Breast epithelium (tissue), 3 donors: ENCODE measurements at regions not wholly inside any gene's neighbourhood (a gene's known extent, or its start where the extent isn't known, plus 50 kb on each side); places are given as distances from the start of the nearest gene placed in this dataset.

Source experiments
- POLR2A ChIP-seq: fragments of 450-650 bp; IDR thresholded peaks from one replicate; pipeline ENCODE4 v1.6.1; 2016; ENCODE audit warnings: antibody characterized with exemption, mild to moderate bottlenecking, moderate library complexity
- POLR2AphosphoS5 ChIP-seq, 3 donors: sonication (generic); formaldehyde crosslinking; IDR thresholded peaks; one replicate each; pipeline ENCODE4 v1.6.1; 2017; ENCODE audit warnings: antibody characterized with exemption in 3 of 3
- TF ChIP-seq, protein P1 (sequence below), 3 donors: fragments of 450-650 bp; IDR thresholded peaks; one replicate each; pipeline ENCODE4 v1.5.1; 2016 to 2017; ENCODE audit warnings: antibody characterized with exemption in 3 of 3, mild to moderate bottlenecking in 3 of 3, moderate library complexity in 3 of 3

DNA sequence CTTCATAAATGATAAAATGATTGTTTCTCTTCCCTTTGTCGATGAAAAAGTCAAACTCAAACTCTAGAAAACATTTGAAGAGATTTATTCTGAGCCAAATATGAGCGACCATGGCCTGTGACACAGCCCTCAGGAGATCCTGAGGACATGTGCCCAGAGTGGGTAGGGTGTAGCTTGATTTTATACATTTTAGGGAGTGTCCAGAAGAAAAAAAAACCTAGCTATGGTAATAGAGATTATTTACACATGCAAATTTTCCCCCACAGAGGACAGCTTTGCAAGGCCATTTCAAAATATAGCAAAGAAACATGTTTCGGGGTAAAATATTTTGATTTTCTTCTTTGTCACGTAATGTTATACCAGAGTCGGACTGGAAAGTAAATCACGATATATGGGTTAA, 92.4 kb upstream of the TRIB2 start:
- no peak for TF ChIP-seq POLR2A
- TF ChIP-seq, protein P1, sequence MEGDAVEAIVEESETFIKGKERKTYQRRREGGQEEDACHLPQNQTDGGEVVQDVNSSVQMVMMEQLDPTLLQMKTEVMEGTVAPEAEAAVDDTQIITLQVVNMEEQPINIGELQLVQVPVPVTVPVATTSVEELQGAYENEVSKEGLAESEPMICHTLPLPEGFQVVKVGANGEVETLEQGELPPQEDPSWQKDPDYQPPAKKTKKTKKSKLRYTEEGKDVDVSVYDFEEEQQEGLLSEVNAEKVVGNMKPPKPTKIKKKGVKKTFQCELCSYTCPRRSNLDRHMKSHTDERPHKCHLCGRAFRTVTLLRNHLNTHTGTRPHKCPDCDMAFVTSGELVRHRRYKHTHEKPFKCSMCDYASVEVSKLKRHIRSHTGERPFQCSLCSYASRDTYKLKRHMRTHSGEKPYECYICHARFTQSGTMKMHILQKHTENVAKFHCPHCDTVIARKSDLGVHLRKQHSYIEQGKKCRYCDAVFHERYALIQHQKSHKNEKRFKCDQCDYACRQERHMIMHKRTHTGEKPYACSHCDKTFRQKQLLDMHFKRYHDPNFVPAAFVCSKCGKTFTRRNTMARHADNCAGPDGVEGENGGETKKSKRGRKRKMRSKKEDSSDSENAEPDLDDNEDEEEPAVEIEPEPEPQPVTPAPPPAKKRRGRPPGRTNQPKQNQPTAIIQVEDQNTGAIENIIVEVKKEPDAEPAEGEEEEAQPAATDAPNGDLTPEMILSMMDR (IDR thresholded peaks at IDR 0.05) = no peak
- no peak for TF ChIP-seq POLR2AphosphoS5 (IDR thresholded peaks at IDR 0.05)
